GM10248 (cell line): ENCODE measurements at regions not wholly inside any gene's neighbourhood (a gene's known extent, or its start where the extent isn't known, plus 50 kb on each side); places are given as distances from the start of the nearest gene placed in this dataset.

Source experiments
- CTCF ChIA-PET: fragments of 300-600 bp; sonication (Branson Sonifier 250); formaldehyde crosslinking; extraction: SDS; loops from one replicate; lab custom pipeline; 2021; ENCODE audit warnings: antibody characterized with exemption; lab: Yijun Ruan, JAX
- POLR2A ChIA-PET: fragments of 350-650 bp; sonication (Branson Sonifier 250); formaldehyde crosslinking; extraction: SDS; loops from one replicate; lab custom pipeline; 2020; ENCODE audit warnings: antibody characterized with exemption; lab: Yijun Ruan, JAX
- DNase-seq: peaks from one replicate; pipeline ENCODE4 v3.0.0; 2012; ENCODE audit errors: extremely low spot score
- TF ChIP-seq, protein P1 (sequence below): IDR thresholded peaks from 2 replicates; pipeline ENCODE4 v1.5.1; 2012; ENCODE audit warnings: mild to moderate bottlenecking, low read depth; ENCODE audit errors: extremely low read depth, missing control alignments, control extremely low read depth

DNA sequence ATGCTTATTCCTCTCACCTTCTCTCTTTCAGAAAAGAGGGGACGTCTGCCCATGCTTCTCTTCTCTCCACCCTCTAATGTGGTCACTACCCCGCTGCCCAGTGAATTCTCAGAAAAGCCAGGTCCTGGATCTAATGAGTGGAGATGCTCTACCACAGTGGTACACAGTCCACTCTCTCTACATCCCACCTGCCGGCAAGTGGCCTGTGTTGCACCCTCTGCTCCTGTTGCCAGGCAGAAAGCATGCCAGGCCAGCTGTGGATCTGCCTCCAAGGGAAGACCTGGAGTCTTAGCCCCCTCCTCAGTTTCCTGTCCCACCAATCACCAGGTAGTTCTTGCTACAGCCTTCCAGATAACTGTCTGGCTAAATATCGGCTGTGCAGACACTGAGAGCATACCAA is 71.2 kb upstream of the SPDL1 start:
- CTCF ChIA-PET, result interaction anchor here (1.5 kb wide), 1 partner anchor 11 kb away, joined by 5 read pairs; no protein-coding TSS in a partner anchor
- TF ChIP-seq, protein P1, sequence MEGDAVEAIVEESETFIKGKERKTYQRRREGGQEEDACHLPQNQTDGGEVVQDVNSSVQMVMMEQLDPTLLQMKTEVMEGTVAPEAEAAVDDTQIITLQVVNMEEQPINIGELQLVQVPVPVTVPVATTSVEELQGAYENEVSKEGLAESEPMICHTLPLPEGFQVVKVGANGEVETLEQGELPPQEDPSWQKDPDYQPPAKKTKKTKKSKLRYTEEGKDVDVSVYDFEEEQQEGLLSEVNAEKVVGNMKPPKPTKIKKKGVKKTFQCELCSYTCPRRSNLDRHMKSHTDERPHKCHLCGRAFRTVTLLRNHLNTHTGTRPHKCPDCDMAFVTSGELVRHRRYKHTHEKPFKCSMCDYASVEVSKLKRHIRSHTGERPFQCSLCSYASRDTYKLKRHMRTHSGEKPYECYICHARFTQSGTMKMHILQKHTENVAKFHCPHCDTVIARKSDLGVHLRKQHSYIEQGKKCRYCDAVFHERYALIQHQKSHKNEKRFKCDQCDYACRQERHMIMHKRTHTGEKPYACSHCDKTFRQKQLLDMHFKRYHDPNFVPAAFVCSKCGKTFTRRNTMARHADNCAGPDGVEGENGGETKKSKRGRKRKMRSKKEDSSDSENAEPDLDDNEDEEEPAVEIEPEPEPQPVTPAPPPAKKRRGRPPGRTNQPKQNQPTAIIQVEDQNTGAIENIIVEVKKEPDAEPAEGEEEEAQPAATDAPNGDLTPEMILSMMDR, result no peak
- DNase-seq, result no peak
- POLR2A ChIA-PET, result no interaction called here

DNA sequence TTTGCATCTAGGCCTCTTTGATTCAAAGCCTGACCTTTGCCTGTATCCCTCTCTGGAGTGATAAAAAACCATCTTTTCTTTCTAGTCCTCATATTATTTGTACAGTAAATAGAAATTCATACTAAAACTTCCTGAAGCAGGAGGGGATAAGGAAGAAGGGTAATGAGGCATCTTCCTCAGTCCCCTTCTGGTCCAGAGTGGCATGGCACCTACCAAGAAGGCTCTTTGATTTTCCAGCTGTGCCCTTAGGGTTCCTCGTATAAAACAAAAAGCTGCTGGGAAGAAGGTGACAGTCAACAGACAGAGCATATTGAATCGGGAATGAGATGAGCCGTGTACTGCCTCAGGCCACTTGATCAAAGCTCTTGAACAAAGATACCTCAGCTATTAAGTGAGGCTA is 71.9 kb upstream of the SPDL1 start:
- no peak for DNase-seq
- CTCF ChIA-PET, result interaction anchor here (1.5 kb wide), 1 partner anchor 10 kb away, joined by 5 read pairs; no protein-coding TSS in a partner anchor
- TF ChIP-seq, protein P1, result no peak
- POLR2A ChIA-PET, result no interaction called here

DNA sequence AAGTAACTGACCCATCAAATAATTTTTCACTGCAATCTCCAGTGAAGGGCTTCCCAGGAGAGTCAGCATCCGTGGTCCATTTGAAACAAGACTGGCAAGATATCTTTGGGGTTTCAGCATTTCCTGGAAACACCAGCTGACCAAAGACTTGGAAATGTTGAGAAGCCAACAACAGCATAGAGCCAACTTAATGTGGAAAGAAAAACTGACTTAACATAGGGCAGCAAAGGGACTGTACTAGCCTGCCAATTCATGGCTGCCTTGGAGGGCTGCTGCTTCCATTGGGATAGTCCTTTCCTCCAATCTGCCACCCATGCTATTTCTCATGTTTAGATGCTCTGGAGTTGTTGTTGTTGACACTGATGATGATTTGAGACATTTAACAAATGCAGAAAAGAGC is 76.5 kb upstream of the SPDL1 start:
- no peak for DNase-seq
- TF ChIP-seq, protein P1, result no peak
- CTCF ChIA-PET, result no interaction called here
- POLR2A ChIA-PET, result no interaction called here

DNA sequence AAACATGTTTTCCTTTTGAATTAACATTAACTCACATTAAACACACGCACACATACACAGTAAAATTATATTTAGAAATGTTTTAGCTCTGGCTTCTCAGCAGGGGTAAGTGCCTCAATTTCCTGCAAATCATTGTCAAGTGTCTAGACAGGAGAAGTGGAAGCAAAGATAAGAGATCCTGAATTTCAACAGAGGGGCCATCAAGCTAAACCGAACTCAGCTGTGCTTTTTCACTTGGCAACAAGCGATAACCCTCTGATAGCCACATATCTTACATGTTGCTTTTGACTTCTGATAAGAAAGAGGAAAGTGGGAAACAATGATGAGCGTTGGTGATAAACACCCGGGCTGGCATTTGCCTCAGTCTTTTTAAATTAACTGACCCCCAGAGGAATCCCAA is 79.7 kb upstream of the SPDL1 start:
- TF ChIP-seq, protein P1, result no peak
- POLR2A ChIA-PET, result no interaction called here
- no peak for DNase-seq
- CTCF ChIA-PET, result no interaction called here

DNA sequence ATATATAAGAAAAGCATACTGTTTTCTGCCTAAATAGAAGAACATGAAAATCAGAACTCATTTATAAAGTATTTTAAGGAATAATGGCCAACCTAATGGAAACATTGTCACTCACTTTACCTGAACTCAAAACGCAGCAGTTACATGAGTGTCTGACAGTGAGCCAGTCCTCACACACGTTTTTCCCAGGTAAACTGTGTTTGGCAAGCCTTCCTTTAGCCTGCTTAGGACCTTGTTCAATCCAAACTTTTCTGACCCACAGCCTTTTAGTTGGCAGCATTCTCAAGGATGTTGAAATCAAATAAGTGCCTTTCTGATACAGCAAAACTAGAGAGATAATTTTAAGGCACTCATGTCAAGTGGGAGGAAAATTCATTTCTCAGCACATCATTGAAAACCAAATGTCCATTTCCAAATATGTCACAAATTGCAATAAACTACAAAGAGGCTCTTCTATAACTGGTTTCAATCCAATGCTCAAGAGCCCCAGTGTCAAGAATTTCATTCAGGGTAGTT is 83.5 kb upstream of the SPDL1 start:
- no peak for DNase-seq
- ChIA-PET CTCF (no interaction called here), POLR2A (no interaction called here)
- TF ChIP-seq, protein P1, result no peak

DNA sequence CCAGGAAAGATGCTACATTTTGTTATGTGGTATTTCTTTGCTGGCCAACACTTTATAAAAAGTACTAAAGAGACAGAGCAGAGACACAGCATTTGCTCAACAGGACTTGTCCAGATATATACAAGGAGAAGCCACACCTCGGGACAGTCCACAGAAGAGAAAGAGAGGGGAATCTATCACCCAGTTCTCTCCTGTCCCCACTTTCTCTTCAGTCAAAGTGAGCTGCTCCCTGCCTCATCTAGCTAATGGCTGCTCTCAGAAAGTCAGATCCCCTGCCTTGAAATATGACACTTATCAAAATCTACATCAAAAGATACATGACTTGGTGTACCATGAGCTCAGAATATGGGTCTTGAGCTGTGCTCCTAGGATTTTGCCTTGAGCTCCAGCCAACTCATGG is 86.7 kb upstream of the SPDL1 start:
- DNase-seq, result no peak
- CTCF ChIA-PET, result no interaction called here
- POLR2A ChIA-PET, result no interaction called here
- TF ChIP-seq, protein P1, result no peak

DNA sequence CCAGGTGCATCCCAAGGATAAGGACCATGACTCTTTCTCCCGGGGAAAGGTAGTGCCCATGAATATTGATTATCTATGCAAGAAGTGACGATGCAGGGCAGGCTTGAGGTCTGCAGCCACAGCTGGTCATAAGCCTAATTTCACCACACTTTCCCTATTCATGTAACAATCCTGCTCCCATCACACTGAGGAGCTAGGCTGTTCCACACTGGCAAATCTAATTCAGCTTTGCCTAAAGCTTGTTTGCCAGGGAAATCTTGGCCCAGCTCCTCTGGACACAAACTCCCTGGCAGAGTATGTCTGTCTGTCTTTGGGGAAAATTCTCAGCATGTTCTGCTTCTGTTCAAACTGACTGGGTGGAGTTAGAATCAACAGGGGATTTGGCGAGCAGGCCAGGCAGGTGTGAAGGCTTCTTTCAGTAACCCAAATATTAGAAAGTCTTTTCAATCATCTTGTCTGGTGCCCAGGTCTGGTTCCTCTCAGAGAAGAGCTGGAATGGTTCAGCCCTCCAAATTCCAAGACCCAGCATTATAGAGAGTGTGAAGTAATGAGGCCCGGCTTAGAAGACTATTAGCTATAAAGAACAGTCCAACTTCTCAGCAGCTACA is 88.5 kb upstream of the SPDL1 start:
- POLR2A ChIA-PET, result no interaction called here
- no peak for DNase-seq
- CTCF ChIA-PET, result no interaction called here
- TF ChIP-seq, protein P1, result no peak
